NCI-H128 (cell line): ENCODE measurements at regions not wholly inside any gene's neighbourhood (a gene's known extent, or its start where the extent isn't known, plus 50 kb on each side); places are given as distances from the start of the nearest gene placed in this dataset.
"Not testable (repeated sequence)": the region's sequence is repeated elsewhere in the genome, so short reads cannot be mapped to it uniquely, and the experiment has no call there.

Experiments
- DNase-seq: peaks from one replicate; lab custom pipeline; 2025; ENCODE audit not compliant: unreplicated experiment; lab: John Stamatoyannopoulos, UW

- DNase-seq, result no peak
Measured at GRCh38 chr10:28986117-28986792, 302.6 kb upstream of the LYZL1 start.

- DNase-seq, result no peak
Measured at GRCh38 chr10:28986856-28987255, 302.0 kb upstream of the LYZL1 start.

- no peak for DNase-seq
Measured at GRCh38 chr10:28987555-28988320, 301.1 kb upstream of the LYZL1 start.

GRCh38 chr10:28988980-28989379, 299.9 kb upstream of the LYZL1 start:
- no peak for DNase-seq

GRCh38 chr10:28991333-28992270, 297.3 kb upstream of the LYZL1 start:
- no peak for DNase-seq

GRCh38 chr10:28993056-28993455, 295.8 kb upstream of the LYZL1 start:
- no peak for DNase-seq

GRCh38 chr10:28993861-28994260, 295.0 kb upstream of the LYZL1 start:
- no peak for DNase-seq

- DNase-seq, result not testable (repeated sequence)
Measured at GRCh38 chr10:28994802-28995201, 294.1 kb upstream of the LYZL1 start.

GRCh38 chr10:28995497-28995896, 293.4 kb upstream of the LYZL1 start:
- no peak for DNase-seq

- DNase-seq, result no peak
Measured at GRCh38 chr10:28996345-28996744, 292.5 kb upstream of the LYZL1 start.

GRCh38 chr10:28996947-28997551, 291.8 kb upstream of the LYZL1 start:
- no peak for DNase-seq

GRCh38 chr10:28997734-28998133, 291.1 kb upstream of the LYZL1 start:
- DNase-seq, result no peak

- no peak for DNase-seq
Measured at GRCh38 chr10:29001801-29002200, 287.1 kb upstream of the LYZL1 start.

GRCh38 chr10:29003014-29003413, 285.9 kb upstream of the LYZL1 start:
- not testable (repeated sequence) for DNase-seq

GRCh38 chr10:29005988-29006387, 282.9 kb upstream of the LYZL1 start:
- DNase-seq, result no peak

GRCh38 chr10:29007370-29007747, 281.5 kb upstream of the LYZL1 start:
- DNase-seq, result no peak

- no peak for DNase-seq
Measured at GRCh38 chr10:29007748-29008610, 280.9 kb upstream of the LYZL1 start.

- no peak for DNase-seq
Measured at GRCh38 chr10:29009464-29009863, 279.4 kb upstream of the LYZL1 start.

GRCh38 chr10:29011516-29011915, 277.4 kb upstream of the LYZL1 start:
- no peak for DNase-seq

GRCh38 chr10:29012926-29013554, 275.8 kb upstream of the LYZL1 start:
- DNase-seq, result no peak
